Psoas muscle (tissue), 7 donors: ENCODE measurements at regions not wholly inside any gene's neighbourhood (a gene's known extent, or its start where the extent isn't known, plus 50 kb on each side); places are given as distances from the start of the nearest gene placed in this dataset.

ENCODE experiments used
- ATAC-seq, 4 donors: fragments of 200-7000 bp; cut with Tn5 transposase; one replicate each; pipeline ENCODE4 v1.9.1; 2020; ENCODE audit warnings: moderate library complexity in 3 of 4, mild to moderate bottlenecking in 2 of 4
- DNase-seq, 2 donors: peaks; one replicate each; pipeline ENCODE4 v3.0.0-alpha.2; 2020
- H3K27ac ChIP-seq: fragments of 200-600 bp; one replicate; pipeline ENCODE4 v1.8.0; 2022
- H3K27me3 ChIP-seq, 3 donors: fragments of 200-600 bp in 1 of 3; one replicate each; pipeline versions ENCODE4 v1.6.1 to v1.8.0; 2013 to 2022; ENCODE audit warnings: low read length in 2 of 3, mild to moderate bottlenecking in 2 of 3, moderate library complexity in 1 of 3; ENCODE audit not compliant: insufficient read depth in 3 of 3
- H3K36me3 ChIP-seq, 2 donors: fragments of 200-600 bp in 1 of 2; one replicate each; pipeline versions ENCODE4 v1.6.1 to v1.8.0; 2013 to 2022; ENCODE audit warnings: low read depth in 1 of 2, mild to moderate bottlenecking in 1 of 2, moderate library complexity in 1 of 2; ENCODE audit not compliant: insufficient read depth in 1 of 2
- H3K4me1 ChIP-seq: fragments of 200-600 bp; one replicate; pipeline ENCODE4 v1.8.0; 2022
- H3K4me3 ChIP-seq: fragments of 200-600 bp; one replicate; pipeline ENCODE4 v1.8.0; 2022; ENCODE audit warnings: mild to moderate bottlenecking
- H3K9me3 ChIP-seq: fragments of 200-600 bp; one replicate; pipeline ENCODE4 v1.8.0; 2022
- WGBS, 3 donors: extraction: QIAGEN DNeasy Blood & Tissue Kit; methylation state at CpG; one replicate each; pipeline versions ENCODE4 v1.1.6 to v1.1.7; 2013; 5-methylcytosine and 5-hydroxymethylcytosine counted together
- intact Hi-C, 2 donors: fragments of 100-400 bp; cut with DNase I; formaldehyde crosslinking; loops; one replicate each; pipeline versions ENCODE4 v1.11.0 to v1.14.2; 2022
- TF ChIP-seq, protein P1 (sequence below): fragments of 200-600 bp; IDR thresholded peaks from one replicate; pipeline ENCODE4 v1.8.0; 2022; ENCODE audit warnings: antibody characterized with exemption
- donor health status: healthy with polysubstance abuse.
- donor health status: DM: no; HTN: no; CAD: no; lungs with moderate emphysema.
- donor health status: Bipolar disorder and iron deficiency.
- donor health status: healthy.
- donor health status: DM: yes; HTN: yes; CAD: no.
- donor health status: DM: no; HTN: no; CAD: no.
- donor health status: DM: yes; HTN: yes; CAD: no.

DNA sequence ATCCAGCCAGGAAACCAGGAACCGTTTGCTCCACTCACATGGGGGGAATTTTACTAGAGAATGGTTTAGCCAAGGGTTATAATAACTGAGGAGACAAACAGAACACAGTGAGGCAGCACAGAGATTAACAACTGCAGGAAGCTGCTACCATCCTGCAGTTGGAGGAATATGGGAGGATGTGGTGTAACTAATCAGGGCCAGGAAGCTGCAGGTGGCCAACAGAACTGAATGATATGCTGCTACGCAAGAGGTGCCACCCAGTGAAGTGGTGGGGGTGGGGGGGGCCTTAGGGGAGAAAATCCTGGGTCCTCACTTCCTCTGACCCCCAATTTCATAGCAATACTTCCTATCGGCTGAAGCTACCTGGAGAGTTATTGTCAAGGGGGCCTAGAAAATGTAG is 306.4 kb upstream of the STT3B start:
- H3K4me3 ChIP-seq: no peak overlapping the region
- 56 to 70% (median 64%) methylated on average over 3 of the region's 3 CpGs for WGBS, 3 donors
- intact Hi-C loops: no loop called here
- H3K27ac ChIP-seq: no peak overlapping the region
- DNase-seq (no peak), ATAC-seq (no peak)
- H3K4me1 ChIP-seq: no peaks in the 10 kb centered on the region
- H3K36me3 ChIP-seq: no peaks in the 10 kb centered on the region
- H3K9me3 ChIP-seq: no peaks in the 10 kb centered on the region
- TF ChIP-seq, protein P1, sequence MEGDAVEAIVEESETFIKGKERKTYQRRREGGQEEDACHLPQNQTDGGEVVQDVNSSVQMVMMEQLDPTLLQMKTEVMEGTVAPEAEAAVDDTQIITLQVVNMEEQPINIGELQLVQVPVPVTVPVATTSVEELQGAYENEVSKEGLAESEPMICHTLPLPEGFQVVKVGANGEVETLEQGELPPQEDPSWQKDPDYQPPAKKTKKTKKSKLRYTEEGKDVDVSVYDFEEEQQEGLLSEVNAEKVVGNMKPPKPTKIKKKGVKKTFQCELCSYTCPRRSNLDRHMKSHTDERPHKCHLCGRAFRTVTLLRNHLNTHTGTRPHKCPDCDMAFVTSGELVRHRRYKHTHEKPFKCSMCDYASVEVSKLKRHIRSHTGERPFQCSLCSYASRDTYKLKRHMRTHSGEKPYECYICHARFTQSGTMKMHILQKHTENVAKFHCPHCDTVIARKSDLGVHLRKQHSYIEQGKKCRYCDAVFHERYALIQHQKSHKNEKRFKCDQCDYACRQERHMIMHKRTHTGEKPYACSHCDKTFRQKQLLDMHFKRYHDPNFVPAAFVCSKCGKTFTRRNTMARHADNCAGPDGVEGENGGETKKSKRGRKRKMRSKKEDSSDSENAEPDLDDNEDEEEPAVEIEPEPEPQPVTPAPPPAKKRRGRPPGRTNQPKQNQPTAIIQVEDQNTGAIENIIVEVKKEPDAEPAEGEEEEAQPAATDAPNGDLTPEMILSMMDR: no peak
- peaks cover 0 to 2% (median 0%) of the 10 kb centered on the region in 3 donors for H3K27me3 ChIP-seq

DNA sequence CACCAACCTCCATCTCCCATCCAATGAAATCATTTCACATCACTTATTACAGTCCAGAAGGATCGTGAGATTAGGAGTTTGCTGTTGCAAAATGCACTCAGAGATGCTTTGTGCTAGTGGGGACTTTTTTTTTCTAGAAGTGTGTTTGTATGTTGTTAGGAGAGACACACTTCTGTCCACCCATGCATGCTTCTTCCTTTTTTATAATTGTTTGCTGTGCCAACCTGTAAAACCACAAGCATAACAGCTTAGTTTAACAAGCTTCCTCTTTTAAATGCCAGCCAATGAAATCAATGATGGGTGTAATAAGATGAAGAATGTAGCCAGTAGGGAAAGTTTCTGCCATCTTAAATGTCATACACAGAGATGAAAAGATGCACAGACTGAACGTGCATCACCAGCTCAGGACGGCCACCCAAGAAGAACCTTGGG is 305.6 kb upstream of the STT3B start:
- intact Hi-C loops: no loop called here
- no peak for DNase-seq
- H3K4me3 ChIP-seq: no peak overlapping the region
- no peak overlapping the region for H3K27ac ChIP-seq
- H3K27me3 ChIP-seq: no peaks in the 10 kb centered on the region
- H3K36me3 ChIP-seq: no peaks in the 10 kb centered on the region
- no peaks in the 10 kb centered on the region for H3K9me3 ChIP-seq
- H3K4me1 ChIP-seq: no peaks in the 10 kb centered on the region
- TF ChIP-seq, protein P1: no peak
- no peak for ATAC-seq
- 63 to 76% (median 63%) methylated on average over 3 of the region's 3 CpGs for WGBS, 3 donors

DNA sequence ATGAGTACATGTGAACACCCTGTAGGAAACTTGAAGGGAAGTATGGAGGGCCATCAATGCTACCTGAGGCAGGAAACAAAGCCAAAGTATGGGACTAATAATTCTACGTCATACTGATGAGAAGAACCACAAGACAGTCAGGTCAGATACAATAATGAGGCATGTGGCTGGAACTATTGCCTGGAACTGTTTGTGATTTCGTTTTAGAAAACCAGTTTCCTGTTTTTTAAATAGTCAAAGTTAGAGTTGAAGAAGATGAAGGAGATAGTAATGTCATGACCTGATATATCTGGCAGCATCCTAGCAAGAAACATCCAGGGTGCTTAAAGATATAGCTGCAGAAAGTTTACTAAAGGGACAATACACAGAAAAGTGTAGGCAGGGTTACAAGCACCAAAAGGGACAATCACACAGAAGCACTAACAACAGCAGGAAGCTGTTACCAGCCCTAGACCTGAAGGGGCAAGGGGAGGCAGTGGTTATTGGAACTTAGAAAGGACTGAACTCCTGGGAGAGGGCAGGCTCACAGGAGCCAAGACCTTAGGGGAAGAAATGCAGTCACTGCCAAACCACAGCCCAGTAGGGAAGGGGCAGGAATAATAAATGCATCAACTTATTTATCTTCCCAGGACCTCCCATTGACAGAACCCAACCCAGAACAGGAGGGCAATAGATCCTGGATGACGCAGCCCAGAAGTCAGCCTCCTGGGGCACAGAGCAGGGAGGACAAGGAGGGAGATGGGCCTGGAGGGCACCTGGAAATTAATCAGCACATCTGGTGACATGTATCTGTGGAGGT is 302.1 kb upstream of the STT3B start:
- Histone ChIP-seq H3K27me3 (no peaks in the 10 kb centered on the region), H3K9me3 (no peaks in the 10 kb centered on the region), H3K27ac (no peak overlapping the region), H3K4me3 (no peak overlapping the region), H3K4me1 (no peaks in the 10 kb centered on the region), H3K36me3 (no peaks in the 10 kb centered on the region)
- ATAC-seq (no peak), DNase-seq (no peak)
- intact Hi-C loops: no loop called here
- 71 to 75% (median 72%) methylated on average over 3 of the region's 3 CpGs for WGBS, 3 donors
- TF ChIP-seq, protein P1: no peak

DNA sequence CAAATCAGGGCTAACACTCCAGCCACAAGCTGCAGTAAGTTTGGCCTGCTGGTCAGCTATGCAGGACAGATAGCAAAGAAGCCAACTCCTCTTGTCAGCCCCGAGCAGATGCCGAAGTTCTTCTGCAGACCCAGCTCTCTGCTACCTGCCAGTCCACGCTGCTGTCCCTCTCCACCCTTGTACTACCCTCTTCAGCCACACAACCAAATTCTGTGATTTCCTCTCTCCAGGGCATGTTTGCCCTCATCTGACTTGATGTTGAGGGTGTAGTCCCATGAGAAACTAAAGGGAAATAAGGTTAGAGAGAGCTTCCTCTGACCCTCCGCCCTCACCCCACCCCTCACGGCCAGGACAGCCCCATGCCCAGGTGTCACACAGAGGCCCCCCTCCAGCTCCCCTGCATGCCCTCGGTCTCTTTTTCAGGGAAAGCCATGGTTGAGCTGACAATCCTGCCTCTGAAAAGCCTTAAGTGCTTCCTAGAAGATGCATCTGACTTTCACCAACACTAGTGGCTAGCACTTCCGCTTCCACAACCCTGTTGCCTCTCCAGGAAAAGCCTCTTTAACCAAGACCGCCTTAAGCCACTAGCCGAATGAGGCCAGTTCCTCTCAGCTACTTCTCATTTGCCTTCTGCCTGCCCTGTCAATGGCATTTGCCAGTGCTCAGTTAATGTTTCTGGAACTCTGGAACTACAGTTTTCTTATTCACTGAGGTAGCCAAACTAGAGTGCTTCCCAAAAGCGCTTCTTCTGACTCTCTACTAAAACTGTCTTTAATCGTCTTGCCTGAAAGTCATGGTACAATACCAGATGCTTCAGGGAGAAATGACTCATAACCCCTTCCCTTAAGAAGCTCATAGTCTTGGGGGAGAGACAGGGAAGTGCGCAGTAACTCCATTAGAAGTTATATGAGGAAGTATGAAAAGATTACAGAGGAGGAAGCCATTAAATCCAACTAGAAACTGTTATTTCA is 300.4 kb upstream of the STT3B start:
- H3K27ac ChIP-seq: no peak overlapping the region
- whole genome bisulfite sequencing, 3 donors: 77 to 81% (median 79%) methylated on average over 12 of the region's 12 CpGs
- H3K27me3 ChIP-seq: no peaks in the 10 kb centered on the region
- no peaks in the 10 kb centered on the region for H3K4me1 ChIP-seq
- ATAC-seq (peak in 1 of 4 donors; percentile 32), DNase-seq (no peak)
- intact Hi-C loops: no loop called here
- no peaks in the 10 kb centered on the region for H3K9me3 ChIP-seq
- TF ChIP-seq, protein P1: no peak
- H3K36me3 ChIP-seq: no peaks in the 10 kb centered on the region
- no peak overlapping the region for H3K4me3 ChIP-seq
